CD4-positive, alpha-beta T cell treated with Interleukin-2 at 100 ng/mL for 4 hours (primary cell): ENCODE measurements at regions not wholly inside any gene's neighbourhood (a gene's known extent, or its start where the extent isn't known, plus 50 kb on each side); places are given as distances from the start of the nearest gene placed in this dataset.

Source experiments
- DNase-seq: peaks from one replicate; pipeline ENCODE4 v3.0.0-alpha.2; 2020; ENCODE audit warnings: low spot score

DNA sequence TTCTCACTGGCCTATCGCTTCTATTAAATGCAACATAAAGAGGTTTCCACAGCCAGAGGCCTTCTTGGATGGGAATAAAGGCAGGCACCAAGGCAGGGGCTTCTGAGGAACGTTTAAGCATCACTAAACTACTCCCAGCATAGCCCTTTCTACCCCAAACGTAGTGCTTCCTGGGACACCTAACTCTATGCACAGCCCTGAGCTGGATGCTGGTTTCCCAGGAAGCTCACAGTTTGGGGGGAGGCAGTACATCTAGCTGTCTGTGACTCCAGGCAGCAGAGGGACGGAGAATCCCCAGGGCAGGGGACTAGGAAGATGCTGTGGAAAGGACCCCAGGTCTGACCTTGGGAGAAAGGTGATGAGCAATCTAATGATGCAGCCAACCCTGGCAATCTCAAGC, 192.8 kb upstream of the ZMIZ1 start:
- no peak for DNase-seq

DNA sequence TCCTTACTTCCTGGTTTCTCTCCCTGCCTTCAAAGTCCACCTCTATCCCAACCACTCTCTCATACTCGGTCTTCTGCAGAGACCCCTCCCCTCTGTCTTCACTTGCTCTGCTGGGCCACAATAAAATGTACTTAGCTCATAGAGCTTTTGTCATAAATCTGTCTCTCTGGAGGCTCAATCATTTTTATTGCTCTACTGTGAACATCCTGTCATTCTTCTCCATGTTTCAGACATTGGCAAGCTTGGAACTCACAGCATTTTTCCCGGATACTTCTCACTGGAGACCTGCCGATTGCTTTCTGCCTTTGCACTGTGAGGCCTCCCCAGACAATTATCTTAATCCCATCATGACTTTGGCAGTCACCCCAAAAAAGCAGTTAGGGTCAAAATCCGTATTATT, 192.3 kb upstream of the ZMIZ1 start:
- DNase-seq, result no peak

GRCh38 chr10:78879621-78880020, 189.1 kb upstream of the ZMIZ1 start:
- DNase-seq, result no peak

- no peak for DNase-seq
Observed at GRCh38 chr10:78886129-78886528, 182.6 kb upstream of the ZMIZ1 start.

GRCh38 chr10:78889536-78890063, 179.2 kb upstream of the ZMIZ1 start:
- no peak for DNase-seq

- no peak for DNase-seq
Observed at GRCh38 chr10:78890506-78890905, 178.3 kb upstream of the ZMIZ1 start.

DNA sequence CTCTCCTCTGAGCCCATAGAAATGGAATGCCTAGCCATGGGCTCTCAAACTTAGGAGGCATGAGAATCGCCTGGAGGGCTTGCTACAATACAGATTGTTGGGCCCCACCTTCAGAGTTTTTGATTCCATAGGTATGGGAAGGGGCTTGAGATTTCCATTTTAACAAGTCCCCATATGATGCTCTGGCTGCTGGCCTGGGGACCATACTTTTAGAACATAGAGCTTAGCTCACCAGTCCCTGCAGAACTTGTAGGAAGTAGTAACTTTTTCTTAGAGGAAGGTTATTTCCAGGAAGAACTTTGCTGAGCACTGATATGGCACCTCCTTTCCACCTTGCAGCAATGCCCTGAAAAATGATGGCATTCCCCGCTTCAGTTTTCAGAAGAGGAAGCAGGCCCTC, 177.0 kb upstream of the ZMIZ1 start:
- no peak for DNase-seq

GRCh38 chr10:78892338-78893176, 176.2 kb upstream of the ZMIZ1 start:
- DNase-seq, result no peak

GRCh38 chr10:78893217-78893616, 175.5 kb upstream of the ZMIZ1 start:
- no peak for DNase-seq

GRCh38 chr10:78894089-78894840, 174.5 kb upstream of the ZMIZ1 start:
- DNase-seq, result no peak

DNA sequence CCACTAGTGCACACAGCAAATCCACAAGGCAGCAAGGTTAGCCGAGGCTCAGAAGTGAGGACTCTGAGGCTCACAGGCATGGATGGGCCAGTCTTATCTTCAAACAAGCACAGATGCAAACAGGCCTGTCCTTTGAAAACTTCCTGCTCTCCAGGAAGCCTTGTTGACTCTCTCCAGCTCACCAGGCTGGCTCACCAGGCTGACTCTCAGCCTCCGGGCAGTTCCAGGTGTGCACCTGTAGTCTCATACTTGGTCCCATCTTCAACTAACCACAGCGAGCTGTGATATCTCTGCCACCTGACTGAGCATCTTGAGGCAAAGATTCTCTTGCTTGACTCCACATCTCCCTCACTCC, 173.9 kb upstream of the ZMIZ1 start:
- DNase-seq, result no peak

- no peak for DNase-seq
Observed at GRCh38 chr10:78895469-78895868, 173.3 kb upstream of the ZMIZ1 start.

DNA sequence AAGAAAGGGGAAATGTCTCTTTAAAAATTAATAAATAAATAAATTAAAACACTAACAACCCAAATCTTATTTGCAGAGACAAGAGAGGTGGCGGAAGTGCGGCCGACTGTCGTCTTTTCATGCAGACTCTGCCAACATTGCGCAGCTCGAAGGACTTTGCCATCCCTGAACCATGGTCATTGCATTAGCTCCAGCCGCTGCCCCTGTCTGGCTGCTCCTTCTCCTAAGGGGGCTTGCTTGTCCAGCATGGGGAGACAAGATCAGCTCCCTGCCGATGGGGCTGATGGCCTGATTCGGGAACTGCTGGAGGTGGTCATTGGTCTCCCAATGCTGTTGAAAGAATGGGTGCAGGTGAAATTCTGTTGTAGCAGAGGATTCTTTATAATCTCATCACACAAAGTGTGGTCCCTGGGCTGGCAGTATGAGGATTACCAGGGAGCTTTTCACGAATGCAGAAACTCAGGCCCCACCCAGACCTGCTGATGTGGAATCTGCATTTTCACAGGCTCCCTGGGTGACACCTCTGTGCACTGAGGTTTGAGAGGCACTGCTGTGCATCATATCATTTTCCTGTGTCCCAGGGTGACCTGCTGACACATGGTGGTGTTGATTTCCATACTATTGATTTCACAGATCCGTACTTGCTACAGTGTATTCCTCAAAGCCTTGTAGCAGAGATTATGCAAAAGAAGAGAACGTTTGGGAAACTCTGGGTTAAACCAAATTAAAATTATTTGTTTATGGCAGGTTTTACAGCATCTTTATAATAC, 172.4 kb upstream of the ZMIZ1 start:
- no peak for DNase-seq

- DNase-seq, result no peak
Observed at GRCh38 chr10:78898341-78899097, 170.2 kb upstream of the ZMIZ1 start.

DNA sequence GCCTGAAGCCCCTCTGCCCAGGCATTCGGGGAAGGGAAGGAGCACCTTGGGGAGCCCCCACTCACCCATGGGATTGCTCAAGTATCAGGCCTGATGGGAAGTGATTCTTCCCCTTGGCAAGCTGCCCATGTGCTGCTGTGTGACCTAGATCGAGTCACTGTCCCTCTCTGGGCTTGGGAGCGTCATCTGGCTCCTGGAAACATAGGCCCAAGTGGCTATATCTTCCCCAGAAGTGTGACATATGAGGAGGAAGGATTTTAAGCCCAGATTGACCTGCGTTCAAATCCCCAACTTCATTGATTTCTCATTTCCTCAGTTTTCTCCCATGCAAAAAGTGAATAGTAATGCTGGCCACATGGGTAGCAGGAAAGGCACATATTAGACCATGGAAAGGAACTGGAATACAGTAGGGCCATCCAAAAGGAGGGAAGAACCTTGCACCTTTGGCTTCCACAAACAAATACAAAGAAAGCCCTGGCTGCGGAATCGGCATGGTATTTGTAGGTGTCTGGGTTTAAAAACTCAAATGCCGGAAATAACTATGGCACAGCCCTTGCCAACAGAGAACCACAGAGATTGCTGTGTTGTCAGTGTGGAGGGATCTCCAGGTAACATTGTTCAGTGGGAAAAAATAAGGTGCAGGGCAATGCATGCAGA, 169.5 kb upstream of the ZMIZ1 start:
- no peak for DNase-seq

GRCh38 chr10:78899996-78900714, 168.6 kb upstream of the ZMIZ1 start:
- no peak for DNase-seq

DNA sequence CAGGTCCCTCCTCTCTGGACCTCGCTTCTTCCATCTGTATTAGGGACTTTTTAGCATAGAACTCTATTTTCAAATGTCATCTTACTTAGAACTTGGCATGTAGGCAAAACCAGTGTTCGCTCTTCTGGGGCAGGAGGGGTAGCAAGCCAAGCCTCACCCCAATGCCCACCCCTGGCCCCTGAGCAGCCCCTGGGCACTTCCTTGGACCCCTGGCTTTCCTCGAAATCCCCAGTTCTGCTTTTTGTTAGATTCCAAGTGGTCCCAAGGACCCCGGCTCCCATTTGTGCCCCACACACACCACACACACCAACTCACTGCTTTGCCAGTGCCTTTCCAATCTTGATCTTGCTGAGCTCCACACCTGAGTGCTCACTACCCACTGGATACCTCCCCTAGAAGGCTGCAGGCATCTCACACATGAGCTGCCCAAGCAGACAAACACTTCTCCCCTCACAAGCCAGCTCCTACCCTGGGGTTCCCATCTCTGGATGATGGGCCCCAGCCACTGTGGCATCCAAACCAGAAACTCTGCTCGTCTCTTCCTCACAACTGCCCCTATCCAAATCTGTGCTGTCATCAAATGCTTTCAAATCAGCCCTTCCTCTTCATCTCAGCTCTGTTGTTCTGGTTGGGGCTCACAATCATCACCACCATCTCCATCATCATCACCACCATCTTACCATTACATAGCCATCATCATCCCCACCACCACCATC, 167.9 kb upstream of the ZMIZ1 start:
- no peak for DNase-seq

DNA sequence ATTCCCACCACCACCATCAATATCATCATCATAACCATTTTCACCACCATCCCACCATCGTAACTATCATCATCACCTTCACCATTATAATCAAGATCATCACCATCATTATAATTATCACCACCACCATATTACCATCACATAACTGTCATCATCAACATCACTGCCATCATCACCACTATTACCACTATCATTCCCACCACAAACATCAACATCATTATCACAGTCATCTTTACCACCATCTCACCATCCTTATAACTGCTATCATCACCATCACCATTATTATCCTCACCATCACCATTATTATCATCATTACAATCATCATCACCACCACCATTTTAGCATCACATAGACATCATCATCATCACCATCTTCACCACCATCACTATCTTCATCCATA, 167.1 kb upstream of the ZMIZ1 start:
- no peak for DNase-seq

DNA sequence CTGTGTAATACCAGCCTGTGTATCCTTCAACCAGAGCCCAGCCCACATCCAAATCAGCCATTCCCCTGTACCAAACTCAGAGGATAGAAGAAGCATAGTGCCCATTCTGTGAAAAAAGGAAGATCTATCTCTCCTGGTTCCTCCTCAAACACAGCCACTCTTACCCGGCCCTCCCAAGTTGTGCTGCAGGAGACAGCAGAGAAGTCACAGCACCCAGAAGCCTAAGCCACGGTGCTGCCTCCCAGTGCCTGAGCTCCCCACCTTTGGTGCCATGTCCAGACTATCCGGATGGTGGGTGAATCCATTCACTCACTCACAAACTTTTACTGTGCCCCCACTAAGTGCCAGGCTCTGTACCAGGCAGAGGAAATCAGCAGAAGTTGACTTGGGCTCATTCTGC, 166.0 kb upstream of the ZMIZ1 start:
- DNase-seq, result no peak

DNA sequence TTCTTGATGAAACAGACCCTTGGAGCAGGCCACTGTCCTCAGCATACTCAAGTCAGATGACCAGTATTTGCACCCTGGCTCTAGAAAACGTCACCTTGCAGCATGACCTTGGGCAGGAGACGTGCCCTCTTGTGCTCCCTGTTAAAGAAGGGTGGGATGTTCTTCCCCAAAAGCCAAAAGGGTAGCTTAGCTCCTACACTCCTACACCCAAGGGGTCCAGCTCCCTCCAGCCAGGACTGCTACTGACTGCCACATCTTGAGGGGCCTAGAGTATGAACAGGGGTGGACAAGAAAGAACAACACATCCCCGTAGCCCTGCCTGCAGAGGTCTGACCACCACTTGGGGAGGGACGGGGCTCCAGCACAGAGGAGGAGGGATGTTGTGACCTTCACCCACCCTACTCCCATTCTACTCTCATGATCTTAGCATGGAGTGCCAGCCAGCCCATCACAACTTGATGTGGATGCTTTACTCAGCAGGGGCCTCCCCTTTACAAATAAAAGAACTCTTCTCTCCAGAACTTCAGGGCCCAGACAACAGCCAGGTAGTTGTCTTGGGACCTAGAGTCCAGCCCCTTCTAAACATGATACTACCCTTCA, 165.3 kb upstream of the ZMIZ1 start:
- DNase-seq, result no peak
